CD14-positive monocyte (primary cell): ENCODE measurements at regions not wholly inside any gene's neighbourhood (a gene's known extent, or its start where the extent isn't known, plus 50 kb on each side); places are given as distances from the start of the nearest gene placed in this dataset.

Source experiments
- DNase-seq, 3 donors: peaks; one replicate each; pipeline ENCODE4 v3.0.0-alpha.2; 2011 to 2022
- H2AFZ ChIP-seq: 2 replicates; pipeline ENCODE4 v1.6.0; 2012; ENCODE audit warnings: mild to moderate bottlenecking, low read depth, low read length, inconsistent platforms; ENCODE audit not compliant: insufficient read depth, poor library complexity, severe bottlenecking
- H3K27ac ChIP-seq, 2 donors: 1 replicate in 1 of 2; 2 replicates in 1 of 2; pipeline ENCODE4 v1.5.1; 2012 to 2013; ENCODE audit warnings: low read length in 2 of 2, control low read depth in 1 of 2, inconsistent platforms in 1 of 2, low read depth in 1 of 2, mild to moderate bottlenecking in 1 of 2
- H3K27me3 ChIP-seq, 2 donors: one replicate each; pipeline versions ENCODE4 v1.6.0 to v1.6.1; 2011 to 2013; ENCODE audit warnings: low read length in 2 of 2; ENCODE audit not compliant: control insufficient read depth in 2 of 2, insufficient read depth in 2 of 2
- H3K36me3 ChIP-seq, 2 donors: replicated peaks in 1 of 2; 1 replicate in 1 of 2; 2 replicates in 1 of 2; pipeline versions ENCODE4 v1.5.1 to v1.6.1; 2012 to 2013; ENCODE audit warnings: low read length in 2 of 2, control low read depth in 1 of 2, inconsistent platforms in 1 of 2, mild to moderate bottlenecking in 1 of 2; ENCODE audit not compliant: insufficient read depth in 2 of 2, control insufficient read depth in 1 of 2
- H3K4me1 ChIP-seq, 2 donors: 1 replicate in 1 of 2; 2 replicates in 1 of 2; pipeline versions ENCODE4 v1.5.1 to v1.6.1; 2012 to 2013; ENCODE audit warnings: low read length in 2 of 2, control low read depth in 1 of 2, inconsistent platforms in 1 of 2, mild to moderate bottlenecking in 1 of 2, moderate library complexity in 1 of 2; ENCODE audit not compliant: insufficient read depth in 2 of 2, control insufficient read depth in 1 of 2
- H3K4me2 ChIP-seq: replicated peaks from 2 replicates; pipeline ENCODE3; 2012; ENCODE audit warnings: low read length, moderate library complexity, mild to moderate bottlenecking; ENCODE audit not compliant: poor library complexity, severe bottlenecking; ENCODE audit errors: extremely low read depth
- H3K4me3 ChIP-seq, 3 experiments: fragments of 200-600 bp in 1 of 3; sonication (generic) in 1 of 3; replicated peaks in 1 of 3; 1 replicate in 2 of 3; 2 replicates in 1 of 3; pipeline ENCODE4 v1.5.1; 2011 to 2013; ENCODE audit warnings: low read length in 3 of 3, mild to moderate bottlenecking in 3 of 3, control low read depth in 2 of 3, low read depth in 2 of 3, inconsistent platforms in 1 of 3, moderate library complexity in 1 of 3
- H3K79me2 ChIP-seq: 2 replicates; pipeline ENCODE4 v1.6.0; 2012; ENCODE audit warnings: mild to moderate bottlenecking, control low read depth, inconsistent platforms, low read length, moderate library complexity; ENCODE audit not compliant: insufficient read depth
- H3K9ac ChIP-seq: 2 replicates; pipeline ENCODE4 v1.6.0; 2017; ENCODE audit warnings: low read length, mild to moderate bottlenecking; ENCODE audit not compliant: insufficient read depth, poor library complexity, severe bottlenecking
- H3K9me3 ChIP-seq, 2 donors: replicated peaks in 1 of 2; 1 replicate in 1 of 2; 2 replicates in 1 of 2; pipeline versions ENCODE4 v1.5.1 to v1.6.1; 2012 to 2013; ENCODE audit warnings: low read length in 2 of 2, control low read depth in 1 of 2; ENCODE audit not compliant: control insufficient read depth in 1 of 2, insufficient read depth in 1 of 2
- H4K20me1 ChIP-seq: 2 replicates; pipeline ENCODE4 v1.6.0; 2012; ENCODE audit warnings: mild to moderate bottlenecking, low read length, control low read depth, moderate library complexity; ENCODE audit not compliant: insufficient read depth
- H3K27ac Mint-ChIP-seq, 7 donors: one replicate each; pipeline ENCODE4 v1.8.0; 2020; ENCODE audit warnings: mild to moderate bottlenecking in 7 of 7, mixed read lengths in 7 of 7, moderate library complexity in 6 of 7, inconsistent platforms in 2 of 7
- H3K27me3 Mint-ChIP-seq, 3 donors: one replicate each; pipeline ENCODE4 v1.8.0; 2021 to 2022; ENCODE audit warnings: low read depth in 3 of 3, mild to moderate bottlenecking in 3 of 3, mixed read lengths in 3 of 3, moderate library complexity in 3 of 3, inconsistent platforms in 1 of 3
- H3K36me3 Mint-ChIP-seq, 2 donors: one replicate each; pipeline ENCODE4 v1.8.0; 2020; ENCODE audit warnings: mixed read lengths in 2 of 2, inconsistent platforms in 1 of 2, mild to moderate bottlenecking in 1 of 2
- H3K4me1 Mint-ChIP-seq: one replicate; pipeline ENCODE4 v1.8.0; 2020; ENCODE audit warnings: mild to moderate bottlenecking, mixed read lengths
- H3K4me3 Mint-ChIP-seq, 2 donors: one replicate each; pipeline ENCODE4 v1.8.0; 2020; ENCODE audit warnings: mild to moderate bottlenecking in 2 of 2, mixed read lengths in 2 of 2, moderate library complexity in 1 of 2
- H3K9me3 Mint-ChIP-seq, 7 donors: one replicate each; pipeline ENCODE4 v1.8.0; 2020 to 2022; ENCODE audit warnings: mixed read lengths in 7 of 7, mild to moderate bottlenecking in 6 of 7, moderate library complexity in 6 of 7, inconsistent platforms in 2 of 7
- CTCF ChIP-seq: fragments of 200-600 bp; IDR thresholded peaks from one replicate; pipeline ENCODE4 v1.8.0; 2022; ENCODE audit warnings: antibody characterized with exemption, mild to moderate bottlenecking
- WGBS: methylation state at CpG from one replicate; pipeline ENCODE4 v1.1.5; 2013; ENCODE audit warnings: missing lambda C conversion rate; ENCODE audit not compliant: insufficient coverage; 5-methylcytosine and 5-hydroxymethylcytosine counted together
- intact Hi-C, 2 donors: fragments of 100-400 bp; cut with micrococcal nuclease; formaldehyde crosslinking; loops; one replicate each; pipeline versions ENCODE4 v1.15.0 to v1.15.1; 2023

GRCh38 chr10:23945845-23946244 lies 263.1 kb upstream of the KIAA1217 start:
- H3K36me3 Mint-ChIP-seq, result no peaks in the 10 kb centered on the region
- intact Hi-C loops, result no loop called here

GRCh38 chr10:23951841-23952240 lies 257.1 kb upstream of the KIAA1217 start:
- peaks cover 2 to 22% (median 9%) of the 10 kb centered on the region in 7 donors for H3K9me3 Mint-ChIP-seq
- H3K27me3 Mint-ChIP-seq, result peaks cover 0 to 1% (median 0%) of the 10 kb centered on the region in 3 donors
- Histone ChIP-seq H3K4me1 (no peaks in the 10 kb centered on the region), H3K27me3 (no peaks in the 10 kb centered on the region), H3K27ac (no peak overlapping the region), H3K36me3 (no peaks in the 10 kb centered on the region), H3K79me2 (no peaks in the 10 kb centered on the region), H2AFZ (no peak overlapping the region), H3K9ac (no peak overlapping the region), H3K4me3 (no peak overlapping the region), H4K20me1 (no peaks in the 10 kb centered on the region), H3K4me2 (no peak overlapping the region), H3K9me3 (peaks cover 0 to 13% of the 10 kb centered on the region in 2 donors)
- no peaks in the 10 kb centered on the region for H3K4me1 Mint-ChIP-seq
- WGBS, result no CpG with 5 or more reads among the region's 6 CpGs
- no peaks in the 10 kb centered on the region for H3K36me3 Mint-ChIP-seq
- TF ChIP-seq CTCF, result no peak
- intact Hi-C loops, result no loop called here
- H3K27ac Mint-ChIP-seq, result no peak overlapping the region
- no peak overlapping the region for H3K4me3 Mint-ChIP-seq
- no peak for DNase-seq

More at GRCh38 chr10:23945845-23946244, 263.1 kb upstream of the KIAA1217 start:
- Histone ChIP-seq H3K27me3 (no peaks in the 10 kb centered on the region), H4K20me1 (no peaks in the 10 kb centered on the region), H3K27ac (no peak overlapping the region), H3K9me3 (peaks cover 0 to under 1% of the 10 kb centered on the region in 2 donors), H3K36me3 (no peaks in the 10 kb centered on the region), H2AFZ (no peak overlapping the region), H3K79me2 (no peaks in the 10 kb centered on the region), H3K4me2 (no peak overlapping the region), H3K9ac (no peak overlapping the region), H3K4me3 (no peak overlapping the region), H3K4me1 (no peaks in the 10 kb centered on the region)
- peaks cover 0 to 5% (median 0%) of the 10 kb centered on the region in 7 donors for H3K9me3 Mint-ChIP-seq
- no peak for DNase-seq
- TF ChIP-seq CTCF, result no peak
- H3K27me3 Mint-ChIP-seq, result peaks cover 0 to 3% (median 0%) of the 10 kb centered on the region in 3 donors
- no peak overlapping the region for H3K27ac Mint-ChIP-seq
- WGBS, result no CpG with 5 or more reads among the region's 2 CpGs
- no peaks in the 10 kb centered on the region for H3K4me1 Mint-ChIP-seq
- no peak overlapping the region for H3K4me3 Mint-ChIP-seq
